A549 (cell line): ENCODE measurements at regions not wholly inside any gene's neighbourhood (a gene's known extent, or its start where the extent isn't known, plus 50 kb on each side); places are given as distances from the start of the nearest gene placed in this dataset.

Experiments
- CEBPB ChIP-seq, 2 experiments: fragments of >200 bp in 1 of 2; sonication (Bioruptor Twin) in 1 of 2; formaldehyde crosslinking in 1 of 2; IDR thresholded peaks; 2 replicates each; pipeline ENCODE4 v1.6.1; 2012 to 2016
- CTCF ChIP-seq: fragments of >200 bp; sonication (Bioruptor Twin); formaldehyde crosslinking; IDR thresholded peaks from 3 replicates; pipeline ENCODE4 v1.5.1; 2016
- EHMT2 ChIP-seq: fragments of 200-600 bp; sonication (generic); IDR thresholded peaks from 2 replicates; pipeline ENCODE4 v1.6.1; 2016; ENCODE audit warnings: antibody characterized with exemption, low read depth, mild to moderate bottlenecking, moderate library complexity
- EP300 ChIP-seq, 2 experiments: fragments of >200 bp; sonication (Bioruptor Twin); formaldehyde crosslinking; IDR thresholded peaks; 2 replicates in 1 of 2; 3 replicates in 1 of 2; pipeline ENCODE4 v1.6.1; 2016 to 2017
- HDAC2 ChIP-seq: fragments of 200-600 bp; sonication (generic); IDR thresholded peaks from 2 replicates; pipeline ENCODE4 v1.6.1; 2016
- HEYL ChIP-seq: fragments of 250-450 bp; sonication (Bioruptor Pico); IDR thresholded peaks from 2 replicates; pipeline ENCODE4 v1.8.0; 2021; ENCODE audit warnings: mild to moderate bottlenecking, moderate library complexity
- JUNB ChIP-seq: fragments of >200 bp; sonication (Bioruptor Twin); formaldehyde crosslinking; IDR thresholded peaks from 2 replicates; pipeline ENCODE4 v1.6.1; 2016
- MAFK ChIP-seq: fragments of 450-650 bp; IDR thresholded peaks from 2 replicates; pipeline ENCODE4 v1.6.1; 2014; ENCODE audit not compliant: partially characterized antibody
- POLR2A ChIP-seq: IDR thresholded peaks from 2 replicates; pipeline ENCODE4 v1.6.1; 2012; ENCODE audit warnings: mild to moderate bottlenecking, low read length
- RAD21 ChIP-seq, 2 experiments: fragments of >200 bp in 1 of 2; sonication (Bioruptor Twin) in 1 of 2; formaldehyde crosslinking in 1 of 2; IDR thresholded peaks in 1 of 2; conservative IDR thresholded peaks in 1 of 2; 2 replicates in 1 of 2; 3 replicates in 1 of 2; pipeline ENCODE4 v1.6.1; 2012 to 2018; ENCODE audit warnings: inconsistent platforms in 1 of 2
- RFX5 ChIP-seq: fragments of 450-650 bp; IDR thresholded peaks from 2 replicates; pipeline ENCODE4 v1.7.1; 2014; ENCODE audit warnings: antibody characterized with exemption, mild to moderate bottlenecking, moderate library complexity
- RNF2 ChIP-seq: fragments of 200-600 bp; sonication (generic); IDR thresholded peaks from 2 replicates; pipeline ENCODE4 v1.6.1; 2016; ENCODE audit warnings: low read depth, mild to moderate bottlenecking, antibody characterized with exemption, moderate library complexity, borderline replicate concordance
- TFCP2L1 ChIP-seq: fragments of 250-450 bp; sonication (Bioruptor Pico); IDR thresholded peaks from 2 replicates; pipeline ENCODE4 v1.5.0; 2021; ENCODE audit warnings: mild to moderate bottlenecking

GRCh38 chr12:67147447-67147846 lies 121.7 kb upstream of the CAND1 start:
- no peak for TF ChIP-seq CTCF
- no peak for TF ChIP-seq RFX5
- TF ChIP-seq MAFK: no peak
- TF ChIP-seq EP300 (IDR thresholded peaks at IDR 0.05): no peak
- no peak for TF ChIP-seq HDAC2
- no peak for TF ChIP-seq POLR2A
- no peak for TF ChIP-seq JUNB
- no peak for TF ChIP-seq HEYL (CRISPR knock-in tag)
- TF ChIP-seq TFCP2L1 (CRISPR knock-in tag): no peak
- no peak for TF ChIP-seq RAD21 (conservative IDR thresholded peaks at IDR 0.05 in 1 of 2, IDR thresholded peaks at IDR 0.05 in 1 of 2)
- TF ChIP-seq RNF2: no peak
- TF ChIP-seq EHMT2: no peak
- no peak for TF ChIP-seq CEBPB (IDR thresholded peaks at IDR 0.05)
